Tibial nerve (tissue), 4 donors: ENCODE measurements at regions not wholly inside any gene's neighbourhood (a gene's known extent, or its start where the extent isn't known, plus 50 kb on each side); places are given as distances from the start of the nearest gene placed in this dataset.

Experiments used
- DNase-seq, 2 donors: peaks; one replicate each; pipeline ENCODE4 v3.0.0-alpha.2; 2019; ENCODE audit warnings: low spot score in 2 of 2
- H3K27ac ChIP-seq, 4 donors: fragments of 200-600 bp; sonication (generic) in 3 of 4; one replicate each; pipeline ENCODE4 v1.5.1; 2017 to 2019; ENCODE audit warnings: mild to moderate bottlenecking in 1 of 4
- H3K27me3 ChIP-seq, 2 donors: fragments of 200-600 bp; sonication (generic) in 1 of 2; one replicate each; pipeline versions ENCODE4 v1.5.1 to v1.6.0; 2017 to 2019
- H3K36me3 ChIP-seq, 3 donors: fragments of 200-600 bp; sonication (generic); one replicate each; pipeline ENCODE4 v1.5.1; 2018 to 2019
- H3K4me1 ChIP-seq, 4 donors: fragments of 200-600 bp; sonication (generic) in 3 of 4; one replicate each; pipeline ENCODE4 v1.5.1; 2017 to 2019
- H3K4me3 ChIP-seq, 4 donors: fragments of 200-600 bp; sonication (generic) in 3 of 4; one replicate each; pipeline ENCODE4 v1.5.1; 2017 to 2019; ENCODE audit warnings: mild to moderate bottlenecking in 1 of 4, moderate library complexity in 1 of 4
- H3K9me3 ChIP-seq, 4 donors: fragments of 200-600 bp; sonication (generic) in 3 of 4; one replicate each; pipeline ENCODE4 v1.5.1; 2017 to 2019
- EP300 ChIP-seq, 2 donors: sonication (generic); formaldehyde crosslinking; IDR thresholded peaks; one replicate each; pipeline ENCODE4 v1.6.1; 2017; ENCODE audit warnings: antibody characterized with exemption in 2 of 2, mild to moderate bottlenecking in 1 of 2
- POLR2A ChIP-seq, 2 donors: fragments of 450-650 bp; IDR thresholded peaks; one replicate each; pipeline ENCODE4 v1.6.1; 2017; ENCODE audit warnings: antibody characterized with exemption in 2 of 2, mild to moderate bottlenecking in 2 of 2, moderate library complexity in 2 of 2
- WGBS, 2 donors: methylation state at CpG; one replicate each; pipeline ENCODE4 v1.1.5; 2018; 5-methylcytosine and 5-hydroxymethylcytosine counted together
- TF ChIP-seq, protein P1 (sequence below), 5 experiments: fragments of 200-600 bp in 3 of 5; fragments of 450-650 bp in 2 of 5; sonication (generic) in 3 of 5; IDR thresholded peaks; one replicate each; pipeline ENCODE4 v1.5.1; 2016 to 2019; ENCODE audit warnings: antibody characterized with exemption in 5 of 5, mild to moderate bottlenecking in 3 of 5, moderate library complexity in 2 of 5

DNA sequence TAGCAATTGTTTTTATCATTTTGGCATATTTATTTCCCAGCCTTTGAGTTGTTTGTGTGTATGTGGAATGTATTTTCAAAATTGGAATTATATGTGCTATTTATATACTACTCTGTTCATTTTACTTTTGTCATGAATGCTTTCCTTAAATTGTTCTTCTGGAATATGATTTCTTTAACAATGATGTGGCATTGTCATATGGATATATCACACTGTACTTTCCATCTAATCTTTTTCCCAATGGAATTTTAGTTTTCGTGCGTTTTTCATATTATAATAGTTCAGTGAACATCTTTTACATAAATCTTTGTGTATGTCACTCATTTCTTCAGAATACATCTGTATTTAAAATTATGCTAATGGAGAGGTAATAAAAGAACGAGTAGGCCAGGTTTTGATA is 980.1 kb upstream of the WWC1 start:
- no peak overlapping the region for H3K27ac ChIP-seq
- no peaks in the 10 kb centered on the region for H3K4me1 ChIP-seq
- TF ChIP-seq, protein P1, sequence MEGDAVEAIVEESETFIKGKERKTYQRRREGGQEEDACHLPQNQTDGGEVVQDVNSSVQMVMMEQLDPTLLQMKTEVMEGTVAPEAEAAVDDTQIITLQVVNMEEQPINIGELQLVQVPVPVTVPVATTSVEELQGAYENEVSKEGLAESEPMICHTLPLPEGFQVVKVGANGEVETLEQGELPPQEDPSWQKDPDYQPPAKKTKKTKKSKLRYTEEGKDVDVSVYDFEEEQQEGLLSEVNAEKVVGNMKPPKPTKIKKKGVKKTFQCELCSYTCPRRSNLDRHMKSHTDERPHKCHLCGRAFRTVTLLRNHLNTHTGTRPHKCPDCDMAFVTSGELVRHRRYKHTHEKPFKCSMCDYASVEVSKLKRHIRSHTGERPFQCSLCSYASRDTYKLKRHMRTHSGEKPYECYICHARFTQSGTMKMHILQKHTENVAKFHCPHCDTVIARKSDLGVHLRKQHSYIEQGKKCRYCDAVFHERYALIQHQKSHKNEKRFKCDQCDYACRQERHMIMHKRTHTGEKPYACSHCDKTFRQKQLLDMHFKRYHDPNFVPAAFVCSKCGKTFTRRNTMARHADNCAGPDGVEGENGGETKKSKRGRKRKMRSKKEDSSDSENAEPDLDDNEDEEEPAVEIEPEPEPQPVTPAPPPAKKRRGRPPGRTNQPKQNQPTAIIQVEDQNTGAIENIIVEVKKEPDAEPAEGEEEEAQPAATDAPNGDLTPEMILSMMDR (IDR thresholded peaks at IDR 0.05) = no peak
- TF ChIP-seq EP300 (IDR thresholded peaks at IDR 0.05) (no peak), POLR2A (IDR thresholded peaks at IDR 0.05) (no peak)
- no peaks in the 10 kb centered on the region for H3K27me3 ChIP-seq
- DNase-seq = no peak
- H3K9me3 ChIP-seq = no peaks in the 10 kb centered on the region
- H3K36me3 ChIP-seq = no peaks in the 10 kb centered on the region
- 83 to 90% methylated on average over 3 of the region's 3 CpGs for whole genome bisulfite sequencing, 2 donors
- no peak overlapping the region for H3K4me3 ChIP-seq

DNA sequence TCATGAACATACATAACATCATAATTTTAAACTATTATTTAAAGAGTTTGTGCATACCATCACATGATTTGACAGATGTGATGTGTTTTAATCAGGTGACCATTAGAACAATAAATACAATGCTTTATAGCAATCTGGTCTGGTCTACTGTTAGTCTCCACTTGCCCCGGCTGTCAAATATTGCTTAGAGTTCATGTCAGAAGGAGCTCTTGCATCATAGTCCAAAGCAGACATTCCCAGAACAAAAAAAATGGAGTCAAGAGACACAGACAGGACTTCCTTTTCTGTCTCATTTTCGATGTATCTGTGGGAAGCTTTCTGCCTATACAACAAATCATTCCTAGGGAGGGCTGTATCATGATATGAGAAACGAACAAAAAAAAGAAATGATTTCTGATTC is 979.2 kb upstream of the WWC1 start:
- DNase-seq = no peak
- H3K9me3 ChIP-seq = no peaks in the 10 kb centered on the region
- no peaks in the 10 kb centered on the region for H3K4me1 ChIP-seq
- H3K36me3 ChIP-seq = no peaks in the 10 kb centered on the region
- H3K27ac ChIP-seq = no peak overlapping the region
- no peak overlapping the region for H3K4me3 ChIP-seq
- TF ChIP-seq POLR2A (IDR thresholded peaks at IDR 0.05) (no peak), EP300 (IDR thresholded peaks at IDR 0.05) (no peak)
- TF ChIP-seq, protein P1 (IDR thresholded peaks at IDR 0.05) = no peak
- no peaks in the 10 kb centered on the region for H3K27me3 ChIP-seq
- 72 to 76% methylated on average over 3 of the region's 3 CpGs for WGBS, 2 donors

DNA sequence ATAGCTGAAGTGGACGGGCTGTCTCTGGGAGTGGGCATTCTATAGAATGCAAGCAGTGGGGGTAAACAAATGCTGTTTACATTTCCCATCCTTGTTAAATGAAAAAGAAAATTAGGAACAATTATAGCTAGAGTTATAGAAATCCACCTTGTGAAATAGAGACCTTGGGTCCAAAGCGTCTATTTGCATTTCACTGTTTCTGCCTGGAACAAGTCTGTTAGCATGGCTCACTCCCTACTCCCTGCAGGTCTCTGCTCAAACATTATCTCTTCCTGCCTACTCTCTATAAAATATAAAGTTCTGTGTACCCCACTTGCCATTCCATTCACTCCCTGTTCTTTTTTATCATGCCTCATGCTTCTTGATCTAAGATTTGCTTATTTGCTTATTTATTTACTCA is 975.7 kb upstream of the WWC1 start:
- Histone ChIP-seq H3K4me1 (no peaks in the 10 kb centered on the region), H3K27me3 (no peaks in the 10 kb centered on the region), H3K27ac (no peak overlapping the region), H3K4me3 (no peak overlapping the region), H3K9me3 (no peaks in the 10 kb centered on the region), H3K36me3 (no peaks in the 10 kb centered on the region)
- WGBS, 2 donors = 86 to 88% methylated on average over 2 of the region's 2 CpGs
- DNase-seq = no peak
- TF ChIP-seq EP300 (IDR thresholded peaks at IDR 0.05) = no peak
- TF ChIP-seq, protein P1 (IDR thresholded peaks at IDR 0.05) = no peak
- no peak for TF ChIP-seq POLR2A (IDR thresholded peaks at IDR 0.05)

DNA sequence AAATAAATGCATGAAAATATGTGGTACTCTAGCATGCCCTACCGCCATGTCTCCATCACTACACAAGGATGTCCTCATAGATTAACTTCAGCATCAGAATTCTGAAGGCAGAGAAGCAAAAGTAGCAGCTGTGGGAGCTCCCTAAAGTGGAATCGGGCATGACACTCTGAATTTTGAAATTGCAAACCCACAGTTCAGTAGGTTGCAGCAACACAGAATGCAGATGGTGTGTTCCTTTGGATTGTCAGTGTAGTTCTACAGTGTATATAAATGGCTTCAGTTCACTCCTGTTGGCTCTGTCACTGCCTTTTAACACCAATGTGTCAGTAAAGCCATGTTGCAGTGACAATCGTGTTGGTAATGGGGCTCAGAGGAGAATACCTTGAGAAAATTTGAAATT is 973.6 kb upstream of the WWC1 start:
- no peak for TF ChIP-seq POLR2A (IDR thresholded peaks at IDR 0.05)
- TF ChIP-seq EP300 (IDR thresholded peaks at IDR 0.05) = no peak
- TF ChIP-seq, protein P1 (IDR thresholded peaks at IDR 0.05) = no peak
- no peaks in the 10 kb centered on the region for H3K27me3 ChIP-seq
- WGBS, 2 donors = 72 to 76% methylated on average over 3 of the region's 3 CpGs
- no peaks in the 10 kb centered on the region for H3K9me3 ChIP-seq
- no peaks in the 10 kb centered on the region for H3K36me3 ChIP-seq
- no peak for DNase-seq
- H3K4me1 ChIP-seq = no peaks in the 10 kb centered on the region
- no peak overlapping the region for H3K4me3 ChIP-seq
- no peak overlapping the region for H3K27ac ChIP-seq

- Histone ChIP-seq H3K9me3 (no peaks in the 10 kb centered on the region), H3K4me1 (no peaks in the 10 kb centered on the region), H3K4me3 (no peak overlapping the region), H3K27ac (no peak overlapping the region), H3K36me3 (no peaks in the 10 kb centered on the region), H3K27me3 (no peaks in the 10 kb centered on the region)
- DNase-seq = no peak
- 78 to 86% methylated on average over 3 of the region's 3 CpGs for whole genome bisulfite sequencing, 2 donors
- TF ChIP-seq, protein P1 (IDR thresholded peaks at IDR 0.05) = no peak
- TF ChIP-seq EP300 (IDR thresholded peaks at IDR 0.05) = no peak
- TF ChIP-seq POLR2A (IDR thresholded peaks at IDR 0.05) = no peak
Measured at GRCh38 chr5:167319243-167319642, 972.2 kb upstream of the WWC1 start.
